GM18868 (cell line): ENCODE measurements at regions not wholly inside any gene's neighbourhood (a gene's known extent, or its start where the extent isn't known, plus 50 kb on each side); places are given as distances from the start of the nearest gene placed in this dataset.

Source experiments
- ATAC-seq: cut with Tn5 transposase; IDR thresholded peaks from one replicate; pipeline ENCODE4 v1.9.1; 2021; ENCODE audit warnings: mild to moderate bottlenecking, moderate library complexity; ENCODE audit not compliant: unreplicated experiment

DNA sequence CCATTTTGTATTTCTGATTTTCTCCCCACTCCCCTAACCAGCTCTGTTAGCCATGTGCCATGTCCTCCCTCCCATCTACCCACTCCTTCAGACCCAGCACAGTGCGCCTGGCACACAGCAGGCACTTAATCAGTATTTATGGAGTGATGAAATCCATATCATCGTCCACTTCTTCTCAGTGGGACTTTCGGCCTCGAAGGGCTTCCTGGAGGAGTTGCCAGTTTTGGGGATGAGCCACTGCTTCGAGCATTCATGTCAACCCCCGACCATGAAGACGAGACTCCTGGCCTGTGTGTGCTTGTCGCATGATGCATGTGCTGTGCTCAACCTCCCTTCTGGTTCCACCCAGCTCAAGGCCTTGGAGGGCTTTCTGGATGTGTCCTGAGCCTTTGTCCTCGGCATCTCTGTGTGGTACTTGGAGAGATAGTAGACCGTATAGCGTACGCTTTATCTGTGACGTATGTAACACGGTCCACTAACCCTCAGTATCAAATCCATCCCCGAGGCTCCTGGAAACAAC lies 119.5 kb upstream of the RTL1 start:
- no peak for ATAC-seq

DNA sequence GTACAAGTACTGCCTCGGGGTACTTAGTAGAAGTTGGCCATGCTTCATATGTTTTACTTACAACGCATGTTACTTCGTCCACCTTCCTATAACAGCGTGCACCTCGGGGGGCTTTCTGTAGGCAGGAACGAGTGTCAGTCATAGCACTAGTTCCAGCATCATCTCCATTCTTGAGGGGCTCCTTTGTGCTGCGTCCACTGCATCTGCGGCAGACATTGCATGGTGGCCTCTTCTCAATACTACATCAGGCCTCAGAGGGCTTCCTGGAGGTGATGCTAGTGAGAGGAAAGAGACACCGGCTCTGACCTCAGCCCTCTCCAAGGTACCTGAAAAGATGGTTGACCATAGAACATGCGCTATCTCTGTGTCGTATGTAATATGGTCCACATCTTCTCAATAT lies 121.2 kb upstream of the RTL1 start:
- no peak for ATAC-seq

DNA sequence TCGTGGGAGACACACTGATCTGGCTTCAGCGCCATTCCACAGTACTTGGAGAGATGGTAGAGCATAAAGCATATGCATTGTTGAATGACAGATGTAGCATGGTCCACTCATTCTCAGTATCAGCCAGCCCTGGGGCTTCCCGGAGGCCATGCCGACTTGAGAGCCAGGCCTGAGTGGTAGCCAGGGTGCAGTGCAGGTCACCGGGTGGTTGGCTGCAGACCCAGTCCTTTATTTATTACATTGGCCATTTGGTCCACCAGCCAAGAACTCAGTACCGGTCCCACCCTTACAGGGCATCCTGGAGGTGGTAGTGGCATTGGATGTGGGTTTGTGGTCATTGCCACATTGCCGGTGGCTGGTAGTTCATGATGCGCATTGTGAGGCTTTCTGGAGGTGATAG lies 121.6 kb upstream of the RTL1 start:
- ATAC-seq = no peak

DNA sequence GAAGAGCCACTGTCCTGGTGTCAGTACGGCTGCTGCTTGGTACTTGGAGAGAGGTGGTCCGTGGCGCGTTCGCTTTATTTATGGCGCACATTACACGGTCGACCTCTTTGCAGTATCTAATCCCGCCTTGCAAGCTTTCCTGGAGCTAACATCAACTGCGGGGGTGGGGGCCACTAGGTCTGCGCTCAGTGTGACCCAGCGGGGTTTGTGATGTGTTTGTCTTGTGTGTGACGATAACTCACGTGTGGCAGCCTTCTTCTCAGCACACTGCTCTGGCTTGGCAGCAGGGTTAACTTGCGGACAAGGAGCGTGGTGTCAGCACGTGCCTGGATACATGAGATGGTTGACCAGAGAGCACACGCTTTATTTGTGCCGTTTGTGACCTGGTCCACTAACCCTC lies 122.2 kb upstream of the RTL1 start:
- no peak for ATAC-seq

DNA sequence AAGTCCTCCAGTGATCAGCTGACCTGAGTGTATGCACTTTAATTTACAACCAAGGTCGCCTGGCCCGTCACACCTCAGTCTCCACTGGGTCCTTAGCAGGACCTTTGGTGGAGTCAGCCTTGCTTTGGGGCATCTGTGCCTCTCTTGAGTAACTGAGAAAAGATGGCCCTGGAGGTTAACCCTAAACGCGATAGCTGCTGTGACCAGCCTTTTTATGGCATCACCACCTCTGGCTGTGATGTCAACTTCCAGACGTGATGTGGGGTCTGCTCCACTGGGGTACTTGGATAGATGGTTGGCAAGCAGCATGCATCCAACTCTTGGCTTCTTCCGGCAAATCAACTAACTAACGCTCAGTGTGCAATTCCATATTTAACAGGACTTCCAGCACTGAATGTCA lies 122.8 kb upstream of the RTL1 start:
- ATAC-seq = no peak

DNA sequence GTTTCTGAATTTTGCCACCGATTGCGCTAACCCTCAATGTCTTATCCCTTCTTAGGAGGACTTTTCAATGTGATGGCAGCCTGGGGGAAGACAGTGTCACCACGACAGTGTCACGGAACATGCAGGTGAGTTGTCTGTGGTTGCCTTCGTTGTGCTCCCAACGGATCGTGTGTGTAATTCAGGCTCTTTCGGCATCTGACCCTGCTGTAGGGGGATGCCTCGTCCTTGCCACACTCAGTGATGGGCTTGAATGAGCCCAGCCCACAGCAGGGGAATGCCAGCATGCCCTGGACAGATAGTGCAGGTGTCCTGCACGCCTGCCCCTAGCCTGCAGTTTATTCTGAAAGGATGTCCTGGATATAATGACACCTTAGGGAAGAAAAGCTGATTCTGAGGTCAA lies 123.8 kb upstream of the RTL1 start:
- ATAC-seq = no peak

DNA sequence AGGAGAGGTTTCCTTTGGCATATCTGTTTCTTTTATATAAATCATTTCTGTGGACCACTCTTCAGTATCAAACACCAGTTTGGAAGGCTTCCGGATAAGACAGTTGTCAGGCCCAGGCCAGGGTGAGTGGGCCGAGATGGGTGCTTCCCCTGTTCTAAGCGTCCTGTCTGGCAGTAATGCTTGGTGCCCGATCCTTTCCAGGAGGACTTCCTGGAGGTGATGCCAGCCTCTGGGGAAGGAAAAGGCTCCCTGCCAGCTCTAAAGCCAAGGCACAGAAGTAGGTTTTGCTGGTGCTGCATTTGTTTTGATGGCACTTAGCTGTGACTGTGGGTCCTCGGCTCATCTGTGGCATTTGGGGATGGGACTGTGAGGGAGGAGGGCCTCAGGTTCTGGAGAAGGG lies 124.4 kb upstream of the RTL1 start:
- no peak for ATAC-seq

DNA sequence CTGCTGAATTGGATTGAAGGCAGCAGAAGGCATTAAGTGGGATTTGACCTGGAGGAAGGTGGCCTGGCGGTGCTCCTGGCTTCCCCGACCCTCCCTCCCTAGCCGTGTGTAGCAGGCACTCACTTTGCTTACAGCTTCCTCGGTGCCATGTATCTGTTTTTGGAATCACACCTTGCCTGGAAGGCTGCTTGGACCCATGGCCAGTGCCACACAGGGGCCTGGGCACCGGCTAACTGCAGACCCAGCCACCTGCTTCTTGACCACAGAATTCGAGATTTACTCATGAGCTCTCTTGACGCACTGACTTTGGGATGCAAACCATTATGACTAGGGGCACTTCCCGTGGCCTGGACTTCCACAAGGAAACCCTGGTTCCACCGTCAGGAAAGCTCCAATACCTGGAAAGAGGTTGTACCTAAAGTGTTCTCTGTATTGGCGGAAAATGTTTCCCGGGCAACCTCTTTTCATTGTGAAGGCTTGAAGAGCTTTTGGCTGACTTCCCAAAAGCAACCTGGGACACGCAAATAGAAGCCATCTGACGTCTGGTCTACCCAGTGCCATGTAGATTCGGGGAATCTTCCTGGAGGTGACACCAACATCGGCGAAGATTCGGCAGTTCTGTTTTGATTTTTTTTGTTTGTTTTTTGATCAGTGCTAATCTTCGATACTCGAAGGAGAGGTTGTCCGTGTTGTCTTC lies 125.6 kb upstream of the RTL1 start:
- ATAC-seq = no peak

DNA sequence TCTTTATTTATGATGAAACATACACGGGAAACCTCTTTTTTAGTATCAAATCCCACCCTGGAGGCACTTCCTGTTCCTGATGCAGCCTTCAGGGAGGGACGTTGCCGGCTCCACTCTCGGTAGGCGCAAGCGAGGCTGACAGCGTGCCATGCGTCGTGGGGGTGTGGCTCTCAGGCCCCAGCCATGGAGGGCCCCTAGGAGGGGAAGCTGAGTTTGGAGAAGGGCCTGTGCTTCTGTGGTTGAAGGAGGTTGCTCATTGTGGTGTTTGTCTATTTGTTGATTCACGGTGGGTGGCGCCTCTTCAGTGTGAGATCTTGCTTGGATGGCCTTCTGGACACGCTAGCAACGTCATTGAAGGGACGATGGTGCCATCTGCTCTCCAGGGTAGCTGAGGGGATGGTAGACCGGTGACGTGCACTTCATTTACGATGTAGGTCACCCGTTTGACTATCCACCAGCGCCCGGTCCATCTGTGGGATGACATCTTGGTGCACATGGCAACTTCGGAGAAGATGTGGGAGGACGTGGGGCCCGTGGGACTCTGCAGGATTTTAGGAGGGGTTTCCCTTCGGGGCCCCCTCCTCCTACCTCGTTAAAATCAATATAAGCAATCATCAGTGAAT lies 126.3 kb upstream of the RTL1 start:
- ATAC-seq = no peak

DNA sequence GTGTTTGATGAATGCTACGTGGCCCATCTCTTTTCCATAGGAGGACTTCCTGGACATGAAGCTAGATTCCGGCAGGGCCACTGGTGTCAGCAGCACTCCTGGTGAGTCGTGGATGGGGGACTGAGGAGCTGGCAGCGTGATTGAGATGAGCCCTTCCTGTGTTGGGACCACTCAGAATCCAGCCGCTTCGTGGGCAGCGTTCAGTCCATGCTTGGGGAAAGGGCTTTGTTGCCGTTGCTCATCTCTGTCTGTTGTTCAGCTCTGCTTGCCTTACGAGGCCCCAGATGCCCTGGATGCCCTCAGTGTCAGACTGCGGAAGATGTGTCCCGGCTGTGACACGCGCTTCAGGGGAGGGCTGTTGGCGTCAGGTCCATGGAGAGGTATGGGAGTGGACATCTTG lies 127.1 kb upstream of the RTL1 start:
- no peak for ATAC-seq

DNA sequence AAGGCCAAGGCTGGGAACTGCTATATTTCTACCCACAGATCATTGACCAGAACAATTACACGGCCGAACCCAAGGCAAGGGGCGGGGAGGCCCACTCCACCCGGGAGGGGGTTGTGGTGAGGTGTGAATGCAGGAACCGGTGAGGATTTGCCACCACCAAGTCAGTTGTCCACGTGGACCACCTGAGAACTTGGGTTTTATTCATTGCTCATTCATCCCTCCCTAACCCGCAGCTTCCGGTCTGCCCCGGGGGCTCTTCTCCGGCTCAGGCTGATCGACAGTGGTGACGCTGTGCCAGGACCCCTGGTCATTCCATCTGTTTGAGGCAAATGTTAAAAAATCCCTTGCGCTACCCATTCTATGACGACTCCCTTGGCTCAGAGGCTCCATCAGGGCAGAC lies 127.7 kb upstream of the RTL1 start:
- no peak for ATAC-seq

DNA sequence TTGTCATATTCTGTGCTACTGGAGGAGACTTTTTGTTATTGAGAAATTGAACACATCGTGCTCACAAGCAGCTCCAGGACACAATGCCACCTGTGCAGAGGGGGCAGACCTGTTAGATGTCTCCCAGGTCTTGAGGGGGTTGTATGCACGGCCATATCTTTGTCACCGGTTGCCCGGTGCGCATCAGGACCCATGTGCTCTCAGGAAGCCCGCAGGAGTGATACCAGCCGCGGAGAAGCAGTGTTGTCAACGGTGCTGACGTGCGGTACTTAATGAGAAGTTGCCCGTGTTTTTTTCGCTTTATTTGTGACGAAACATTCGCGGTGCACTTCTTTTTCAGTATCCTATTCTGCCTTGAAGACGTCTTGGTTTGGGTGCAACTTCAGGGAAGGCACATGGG lies 128.2 kb upstream of the RTL1 start:
- no peak for ATAC-seq

DNA sequence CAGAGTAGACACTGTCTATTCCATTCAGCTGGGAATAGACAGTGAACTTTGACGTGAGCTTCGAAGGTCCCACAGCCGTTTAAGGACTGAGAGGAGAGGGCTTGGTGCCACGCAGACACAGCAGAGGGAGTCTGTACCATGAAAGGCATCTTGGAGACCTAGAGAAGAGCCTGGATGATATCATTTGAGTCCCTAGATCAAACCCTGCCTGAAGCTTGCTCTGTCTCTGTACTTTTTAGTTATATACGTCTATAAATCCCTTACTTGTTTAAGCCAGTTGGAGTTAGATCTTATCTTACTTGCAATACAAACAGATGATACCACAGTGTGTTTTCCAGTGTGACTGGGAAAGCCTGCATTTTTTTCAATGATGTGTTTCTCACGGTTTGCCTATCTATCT lies 128.9 kb upstream of the RTL1 start:
- ATAC-seq = no peak

DNA sequence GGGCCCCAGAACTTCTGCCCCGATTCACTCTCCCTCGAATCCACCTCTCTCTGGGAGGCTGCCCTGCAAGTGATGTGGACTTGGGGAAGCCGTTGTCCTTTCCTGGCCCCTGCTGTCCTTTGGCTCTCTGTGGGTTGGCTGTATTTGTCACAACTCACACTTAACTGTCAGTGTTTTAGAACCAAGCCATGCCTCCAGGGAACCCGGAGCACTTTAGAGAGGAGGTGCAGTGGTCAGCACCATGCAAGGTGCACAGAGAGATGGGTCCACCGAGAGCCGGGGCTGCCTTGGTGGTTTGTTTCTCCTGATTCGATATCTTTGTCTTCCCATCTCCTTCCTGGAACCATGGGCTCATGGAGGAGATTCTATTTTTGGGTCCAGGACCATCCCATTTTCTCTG lies 129.5 kb upstream of the RTL1 start:
- no peak for ATAC-seq

DNA sequence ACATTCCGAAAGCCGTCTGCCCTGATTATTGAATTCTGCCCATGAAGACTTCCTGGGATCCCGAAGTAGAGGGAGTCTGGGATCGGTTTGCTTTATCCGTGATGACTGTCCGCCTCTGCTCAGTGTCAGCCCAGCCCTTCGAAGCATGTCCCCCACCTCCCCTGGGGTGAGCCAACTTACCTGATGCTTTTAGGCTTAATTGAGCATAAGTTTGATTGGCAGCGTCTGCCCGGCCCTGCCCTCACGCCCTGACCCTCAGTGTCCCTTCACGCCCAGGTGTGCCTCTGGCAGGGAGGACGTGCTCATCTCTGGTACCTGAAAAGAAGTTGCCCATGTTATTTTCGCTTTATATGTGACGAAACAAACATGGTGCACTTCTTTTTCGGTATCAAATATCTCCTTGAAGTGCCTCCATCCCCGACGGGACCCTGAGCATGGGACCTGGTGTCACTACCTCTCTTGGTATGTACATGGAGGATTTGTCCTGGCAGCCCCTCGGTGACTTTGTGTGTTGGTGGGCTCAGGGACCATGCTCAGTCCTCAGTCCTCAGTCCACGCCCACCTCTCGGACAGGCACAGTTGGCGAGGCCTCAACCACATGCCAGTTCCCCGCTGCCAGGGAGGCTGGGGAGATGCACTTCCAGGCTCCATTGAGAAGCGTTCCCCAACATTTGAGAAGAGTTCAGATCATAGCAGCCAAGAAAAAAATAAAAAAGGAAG lies 130.1 kb upstream of the RTL1 start:
- ATAC-seq = no peak

DNA sequence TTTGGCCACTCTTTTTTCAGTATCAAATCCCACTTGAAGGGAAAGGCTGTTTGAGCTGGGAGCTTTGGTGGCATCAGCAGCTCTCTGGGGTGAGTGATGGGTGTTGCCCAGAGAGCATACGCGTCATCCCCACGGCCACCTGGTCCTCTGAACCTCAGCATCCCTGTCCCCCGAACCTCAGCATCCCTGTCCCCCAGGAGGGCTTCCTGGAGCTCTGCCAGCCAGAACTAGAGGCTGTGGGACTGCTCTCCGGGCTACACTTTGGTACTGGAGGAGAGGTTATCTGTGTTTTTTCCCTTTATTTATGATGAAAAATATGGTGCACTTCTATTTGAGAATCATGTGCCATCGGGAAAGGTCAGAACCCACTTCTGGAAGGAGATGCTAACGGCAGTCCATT lies 131.5 kb upstream of the RTL1 start:
- no peak for ATAC-seq

DNA sequence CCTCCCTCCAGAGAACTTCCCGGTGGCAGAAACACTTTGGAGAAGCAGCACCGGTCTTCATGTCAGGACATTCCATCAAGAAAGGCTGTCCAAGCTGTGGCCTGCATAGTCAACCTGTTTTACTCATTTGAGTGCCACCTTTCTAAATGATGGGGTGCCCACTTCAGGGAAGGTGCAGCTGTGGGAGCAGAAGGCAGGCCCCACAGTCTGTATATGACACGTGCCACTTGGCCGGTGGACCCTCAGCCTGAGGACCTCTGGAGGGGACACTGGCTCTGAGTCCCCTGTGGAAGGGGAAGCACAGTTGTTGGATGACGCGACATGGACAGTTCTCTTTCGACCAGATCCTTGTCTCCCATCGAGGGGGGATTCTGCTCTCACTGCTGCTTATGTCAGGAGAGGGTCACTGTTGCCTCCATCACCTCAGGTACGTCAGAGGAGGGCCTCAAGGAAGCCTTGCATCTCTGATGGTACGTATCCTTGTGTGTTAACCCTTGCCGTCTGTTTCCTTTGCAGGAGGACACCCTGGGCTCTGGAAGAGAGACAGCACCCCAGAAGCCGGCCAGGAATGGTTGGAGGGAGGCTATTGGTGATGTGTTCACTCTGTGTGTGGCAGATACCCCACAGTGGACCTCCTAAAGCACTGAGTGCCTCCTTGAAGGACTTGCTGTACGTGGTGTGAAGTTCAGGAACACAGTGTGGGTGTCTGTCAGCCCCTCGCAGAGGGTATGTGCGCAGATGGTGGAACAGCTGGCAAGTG lies 132.1 kb upstream of the RTL1 start:
- ATAC-seq = no peak

DNA sequence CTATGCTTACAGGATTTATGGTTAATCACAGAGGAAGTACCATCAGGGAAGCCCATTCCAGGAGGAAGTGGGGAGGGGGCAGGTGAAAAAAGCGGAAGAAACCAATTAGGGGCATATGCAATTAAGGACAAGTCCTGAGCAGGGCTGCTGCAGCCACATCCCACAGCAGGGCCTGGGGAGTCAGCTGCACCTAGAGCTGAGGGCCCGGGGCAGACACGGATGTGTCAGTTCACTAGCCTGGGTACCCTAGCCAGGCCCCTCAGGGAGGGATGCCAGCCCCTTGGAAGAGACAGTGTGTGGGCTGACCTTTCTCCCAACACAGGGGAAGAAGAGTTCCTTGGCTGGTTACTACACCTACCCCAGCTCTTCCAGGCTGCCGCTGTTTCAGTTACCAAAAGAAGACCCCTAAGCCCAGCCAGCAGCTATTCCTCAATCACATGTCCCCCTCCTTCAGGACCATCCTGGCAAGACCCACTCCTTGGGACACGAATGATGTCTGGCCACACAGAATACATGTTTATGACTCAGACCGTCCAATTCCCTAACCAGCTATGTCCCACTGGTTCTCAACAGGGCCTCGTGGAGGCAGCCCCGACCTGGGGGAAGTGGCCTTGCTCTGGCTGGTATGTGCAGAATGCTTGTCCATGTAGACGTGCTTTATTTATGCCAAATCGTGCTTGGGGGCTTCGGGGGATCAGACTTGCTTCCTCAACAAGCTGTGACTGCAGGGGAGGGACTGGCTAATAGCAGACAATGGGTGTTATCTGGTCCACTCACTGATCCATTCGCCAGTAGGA lies 133.7 kb upstream of the RTL1 start:
- ATAC-seq = no peak

DNA sequence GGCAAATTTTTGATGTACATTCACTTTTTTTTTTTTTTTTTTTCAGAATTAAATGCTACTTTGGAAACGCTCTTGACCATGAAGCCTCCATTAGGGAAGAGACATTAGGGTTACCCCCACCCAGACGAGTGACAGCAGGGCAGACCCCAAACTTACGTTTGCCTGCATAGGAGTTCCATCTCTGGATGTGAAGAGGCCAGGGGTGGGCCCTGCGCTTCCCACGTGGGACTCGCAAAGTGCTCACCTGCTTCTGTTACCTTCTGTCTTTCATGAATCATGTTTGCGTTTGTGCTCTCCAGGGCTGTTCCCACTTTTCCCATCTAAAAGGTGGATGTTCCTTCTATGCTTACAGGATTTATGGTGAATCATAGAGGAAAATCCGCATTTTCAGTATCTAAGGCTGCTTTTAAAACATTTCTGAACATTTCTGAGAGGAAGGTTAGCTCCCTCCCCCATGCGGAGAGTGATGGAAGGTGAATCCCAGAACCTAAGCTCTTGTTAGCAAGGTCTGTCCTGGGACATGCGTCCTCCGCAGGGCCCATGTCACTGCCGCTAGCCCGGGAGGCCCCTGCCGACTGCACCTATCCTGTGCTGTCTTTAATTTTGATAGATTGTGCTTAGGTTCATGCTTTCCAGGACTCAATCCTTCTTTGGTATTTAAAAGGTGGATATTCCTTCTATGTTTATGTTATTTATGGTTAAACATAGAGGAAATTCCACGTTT lies 135.7 kb upstream of the RTL1 start:
- ATAC-seq = no peak

DNA sequence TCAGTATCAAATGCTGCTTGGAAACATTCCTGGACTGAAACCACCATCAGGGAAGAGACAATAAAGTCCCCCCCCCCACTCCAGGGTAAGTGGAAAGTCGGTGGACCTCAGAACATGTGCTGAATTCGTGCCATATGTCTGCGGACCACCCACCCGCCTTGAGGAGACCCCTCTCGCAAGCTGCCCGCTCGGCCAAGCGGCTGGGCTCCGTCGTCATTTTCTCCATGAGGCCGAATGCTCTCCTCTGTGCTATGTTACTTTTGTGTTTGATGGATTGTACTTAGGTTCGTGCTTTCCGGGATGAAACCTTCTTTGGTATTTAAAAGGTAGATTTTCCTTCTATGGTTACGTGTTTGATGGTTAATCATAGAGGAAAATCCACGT lies 136.2 kb upstream of the RTL1 start:
- ATAC-seq = no peak
